AG04450 (cell line): ENCODE measurements at regions not wholly inside any gene's neighbourhood (a gene's known extent, or its start where the extent isn't known, plus 50 kb on each side); places are given as distances from the start of the nearest gene placed in this dataset.

Experiments used
- CTCF ChIA-PET: fragments of 300-600, 350-600 bp; formaldehyde crosslinking; extraction: SDS; loops from one replicate; lab custom pipeline; 2022; ENCODE audit warnings: antibody characterized with exemption, inconsistent platforms; lab: Charles Lee
- POLR2A ChIA-PET: fragments of 350-600 bp; formaldehyde crosslinking; extraction: SDS; loops from one replicate; lab custom pipeline; 2021; ENCODE audit warnings: antibody characterized with exemption, inconsistent platforms; lab: Yijun Ruan, JAX
- DNase-seq: peaks from one replicate; pipeline ENCODE4 v3.0.0-alpha.2; 2011; ENCODE audit warnings: low read depth, low spot score
- H3K27ac ChIP-seq: one replicate; pipeline ENCODE4 v1.5.1; 2012; ENCODE audit warnings: low read depth, low read length, control low read depth
- H3K27me3 ChIP-seq: one replicate; pipeline ENCODE4 v1.6.0; 2012; ENCODE audit warnings: low read length; ENCODE audit not compliant: control insufficient read depth, insufficient read depth
- H3K4me3 ChIP-seq: 2 replicates; pipeline ENCODE4 v1.5.1; 2011; ENCODE audit warnings: mild to moderate bottlenecking, low read depth, low read length, control low read depth
- H3K9me3 ChIP-seq: 2 replicates; pipeline ENCODE4 v1.5.1; 2012; ENCODE audit warnings: low read length; ENCODE audit not compliant: control insufficient read depth, insufficient read depth
- CTCF ChIP-seq: IDR thresholded peaks from 2 replicates; pipeline ENCODE4 v1.5.1; 2011; ENCODE audit warnings: low read depth, low read length, control low read depth, inconsistent platforms

GRCh38 chr7:26506196-26506595 is 214.5 kb downstream of the SNX10 start:
- DNase-seq, result no peak
- no peak overlapping the region for H3K27ac ChIP-seq
- ChIA-PET CTCF (no interaction called here), POLR2A (no interaction called here)
- H3K4me3 ChIP-seq, result no peak overlapping the region
- no peaks in the 10 kb centered on the region for H3K9me3 ChIP-seq
- peaks cover 2% of the 10 kb centered on the region for H3K27me3 ChIP-seq
- TF ChIP-seq CTCF, result no peak

DNA sequence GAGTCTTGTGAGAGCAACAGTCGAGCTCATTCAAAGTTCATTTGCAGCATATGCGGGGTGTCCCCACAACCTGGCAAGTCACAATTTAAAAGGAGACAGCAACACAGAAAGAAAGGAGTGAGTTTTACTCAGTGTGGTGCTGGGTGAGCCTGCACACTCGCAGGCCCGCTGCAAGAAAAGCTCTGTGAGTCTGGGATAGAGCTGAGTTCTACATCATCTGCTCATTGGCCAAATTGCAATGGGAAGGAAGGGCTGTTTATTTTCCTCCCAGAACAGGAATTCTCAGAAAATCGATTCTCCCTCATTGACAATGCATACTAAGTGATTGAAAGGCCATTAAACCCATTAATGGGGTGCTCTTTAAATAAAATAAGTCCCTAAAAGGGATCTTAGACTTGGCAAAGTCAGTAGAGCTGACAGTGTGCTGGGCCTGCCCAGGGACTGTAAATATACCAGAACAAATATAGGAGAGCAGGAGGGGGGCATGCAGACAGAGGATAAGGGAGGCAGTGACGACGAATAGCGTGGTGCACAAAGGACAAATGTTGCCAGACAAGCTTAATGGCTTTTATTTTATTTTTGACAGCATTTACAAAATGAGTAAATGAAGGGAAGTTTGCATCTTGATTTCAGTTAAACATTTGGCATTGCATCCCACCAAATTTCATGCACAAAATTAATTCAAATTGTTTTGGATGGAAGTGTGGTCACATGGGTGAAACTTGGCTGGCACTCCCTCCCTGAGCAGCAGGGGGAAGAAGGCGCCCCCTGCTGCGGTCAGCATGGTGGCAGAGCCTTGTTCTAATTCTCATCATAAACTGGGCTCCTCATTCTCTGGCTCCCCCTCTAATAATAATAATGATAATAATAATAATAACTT is 215.7 kb downstream of the SNX10 start:
- Histone ChIP-seq H3K27ac (no peak overlapping the region), H3K9me3 (no peaks in the 10 kb centered on the region), H3K4me3 (no peak overlapping the region), H3K27me3 (peaks cover 2% of the 10 kb centered on the region)
- POLR2A ChIA-PET, result no interaction called here
- DNase-seq, result no peak
- CTCF ChIA-PET, result no interaction called here
- TF ChIP-seq CTCF, result no peak

GRCh38 chr7:26508481-26508880 is 216.8 kb downstream of the SNX10 start:
- no peak overlapping the region for H3K27ac ChIP-seq
- no peaks in the 10 kb centered on the region for H3K9me3 ChIP-seq
- DNase-seq, result no peak
- H3K4me3 ChIP-seq, result no peak overlapping the region
- TF ChIP-seq CTCF, result no peak
- H3K27me3 ChIP-seq, result peaks cover 2% of the 10 kb centered on the region
- ChIA-PET CTCF (no interaction called here), POLR2A (no interaction called here)

DNA sequence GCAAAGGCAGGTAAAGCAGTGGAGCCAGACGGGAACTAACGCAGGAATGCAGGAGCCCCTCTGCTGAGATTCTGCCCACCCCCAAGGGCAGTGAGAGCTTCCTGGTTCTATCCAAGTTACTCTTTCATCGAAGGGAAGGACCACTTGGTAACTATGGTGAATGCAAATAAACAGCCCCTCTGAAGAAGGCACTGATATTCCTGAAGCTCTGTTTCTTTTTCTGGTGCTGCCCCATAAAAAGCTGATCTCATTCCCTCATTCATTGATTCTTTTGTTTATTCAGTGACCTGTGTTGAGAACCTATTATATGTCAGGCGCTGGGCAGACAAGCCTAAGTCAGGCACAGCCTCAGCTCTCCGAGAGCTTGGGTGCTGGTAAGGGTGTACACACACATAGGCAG is 217.3 kb downstream of the SNX10 start:
- POLR2A ChIA-PET, result no interaction called here
- Histone ChIP-seq H3K27ac (no peak overlapping the region), H3K27me3 (peaks cover 2% of the 10 kb centered on the region), H3K9me3 (no peaks in the 10 kb centered on the region), H3K4me3 (no peak overlapping the region)
- no peak for TF ChIP-seq CTCF
- DNase-seq, result no peak
- CTCF ChIA-PET, result no interaction called here

DNA sequence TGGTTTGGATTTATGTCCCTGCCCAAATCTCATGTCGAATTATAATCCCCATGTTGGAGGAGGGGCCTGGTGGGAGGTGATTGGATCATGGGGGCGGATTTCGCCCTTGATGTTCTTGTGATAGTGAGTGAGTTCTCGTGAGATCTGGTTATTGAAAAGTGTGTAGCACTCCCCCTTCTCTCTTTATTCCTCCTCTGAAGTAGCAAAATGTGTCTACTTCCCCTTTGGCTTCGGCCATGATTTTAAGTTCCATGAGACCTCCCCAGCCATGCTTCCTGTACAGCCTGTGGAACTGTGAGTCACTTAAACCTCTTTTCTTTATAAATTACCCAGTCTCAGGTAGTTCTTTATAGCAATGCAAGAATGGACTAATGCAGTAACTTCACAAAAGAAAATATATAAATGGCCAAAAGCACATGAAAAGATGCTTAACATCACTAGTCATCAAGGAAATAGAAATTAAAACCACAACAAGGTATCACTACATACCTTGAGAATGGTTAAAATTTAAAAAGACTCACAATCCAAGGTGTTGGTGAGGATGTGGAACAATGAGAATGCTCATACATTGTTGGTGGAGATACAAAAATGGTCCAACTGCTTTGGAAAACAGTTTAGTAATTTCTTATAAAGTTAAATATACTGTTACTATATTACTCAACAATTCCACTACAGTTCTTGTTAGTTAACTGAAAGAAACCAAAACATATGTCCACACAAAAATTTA is 218.7 kb downstream of the SNX10 start:
- no peak for DNase-seq
- no peak overlapping the region for H3K27ac ChIP-seq
- ChIA-PET POLR2A (no interaction called here), CTCF (no interaction called here)
- H3K27me3 ChIP-seq, result no peaks in the 10 kb centered on the region
- H3K9me3 ChIP-seq, result no peaks in the 10 kb centered on the region
- H3K4me3 ChIP-seq, result no peak overlapping the region
- no peak for TF ChIP-seq CTCF
